ENCODE measurements at regions not wholly inside any gene's neighbourhood (a gene's known extent, or its start where the extent isn't known, plus 50 kb on each side); places are given as distances from the start of the nearest gene placed in this dataset.
"Not testable (repeated sequence)": the region's sequence is repeated elsewhere in the genome, so short reads cannot be mapped to it uniquely, and the experiment has no call there.

DNA sequence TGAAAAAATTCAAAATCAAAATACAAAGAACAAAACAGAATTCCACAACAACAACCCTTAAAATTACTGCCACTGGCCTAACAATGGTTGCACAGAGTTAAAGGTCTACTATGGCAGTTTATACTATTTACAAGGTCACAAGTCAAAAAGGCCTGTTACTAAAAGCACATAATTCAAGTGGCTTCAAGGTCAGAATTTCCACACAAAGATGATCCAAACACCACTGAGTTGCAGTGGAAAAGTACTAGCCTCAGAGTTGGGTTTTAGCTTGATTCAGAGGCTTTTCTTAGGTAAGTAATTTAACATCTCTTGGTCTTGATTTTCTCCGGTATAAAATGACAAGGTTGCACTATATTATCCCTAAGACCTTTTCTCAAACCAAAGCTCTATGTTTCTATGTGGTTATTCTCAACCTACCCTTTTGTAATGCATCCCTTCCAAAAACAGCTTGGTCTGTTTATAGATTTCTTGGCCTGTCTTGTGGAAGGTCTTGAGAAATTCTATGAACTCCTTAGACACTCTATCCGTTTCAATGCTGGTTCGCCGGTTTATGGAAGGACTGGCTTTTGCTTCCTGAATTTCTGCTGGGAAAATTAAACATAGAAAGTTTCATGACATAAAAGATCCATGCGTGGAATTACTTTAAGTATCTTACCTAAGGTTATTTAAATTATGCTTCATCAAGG, 69.5 kb downstream of the MDH2 start:
- ATAC-seq; H3K27me3 Mint-ChIP-seq; H3K27ac Mint-ChIP-seq; H3K9me3 Mint-ChIP-seq; DNase-seq (ENCODE audit: low spot score); H3K36me3 Mint-ChIP-seq; H3K4me3 Mint-ChIP-seq; H3K4me1 Mint-ChIP-seq (ENCODE audit: low read depth in 2 of 2): not testable (repeated sequence)

DNA sequence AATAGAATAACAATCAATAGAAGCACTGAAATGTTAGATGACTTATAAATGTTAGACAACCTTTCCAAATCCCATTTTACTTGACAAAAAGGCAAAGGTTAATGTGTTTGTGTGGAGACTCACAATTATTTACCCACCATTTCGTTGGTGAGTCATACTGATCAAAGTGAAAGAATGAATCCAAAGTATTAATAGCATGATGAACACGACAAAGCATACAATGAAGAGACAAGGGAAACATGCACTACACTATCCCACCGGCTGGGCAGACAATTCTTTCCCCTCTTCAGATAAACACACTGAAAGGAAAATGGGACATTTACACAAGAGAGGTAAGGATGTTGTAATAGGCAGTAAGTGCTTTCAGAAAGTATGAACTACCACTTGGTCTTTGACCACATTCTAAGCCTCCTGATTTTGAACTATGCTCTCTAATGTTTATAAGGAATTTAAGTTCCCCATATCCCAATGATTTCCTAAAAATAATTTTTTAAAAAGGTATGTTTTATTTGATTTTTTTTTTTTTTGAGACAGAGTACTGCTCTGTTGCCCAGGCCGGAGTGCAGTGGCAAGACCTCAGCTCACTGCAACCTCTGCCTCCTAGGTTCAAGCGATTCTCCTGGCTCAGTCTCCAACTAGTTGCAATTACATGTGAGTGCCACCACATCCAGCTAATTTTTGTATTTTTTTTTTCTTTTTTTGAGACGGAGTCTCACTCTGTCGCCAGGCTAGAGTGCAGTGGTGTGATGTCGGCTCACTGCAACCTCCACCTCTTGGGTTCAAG, 70.5 kb downstream of the MDH2 start:
- H3K27me3 Mint-ChIP-seq; H3K4me1 Mint-ChIP-seq (ENCODE audit: low read depth in 2 of 2); H3K36me3 Mint-ChIP-seq; ATAC-seq; H3K27ac Mint-ChIP-seq; H3K4me3 Mint-ChIP-seq; DNase-seq (ENCODE audit: low spot score); H3K9me3 Mint-ChIP-seq: not testable (repeated sequence)

DNA sequence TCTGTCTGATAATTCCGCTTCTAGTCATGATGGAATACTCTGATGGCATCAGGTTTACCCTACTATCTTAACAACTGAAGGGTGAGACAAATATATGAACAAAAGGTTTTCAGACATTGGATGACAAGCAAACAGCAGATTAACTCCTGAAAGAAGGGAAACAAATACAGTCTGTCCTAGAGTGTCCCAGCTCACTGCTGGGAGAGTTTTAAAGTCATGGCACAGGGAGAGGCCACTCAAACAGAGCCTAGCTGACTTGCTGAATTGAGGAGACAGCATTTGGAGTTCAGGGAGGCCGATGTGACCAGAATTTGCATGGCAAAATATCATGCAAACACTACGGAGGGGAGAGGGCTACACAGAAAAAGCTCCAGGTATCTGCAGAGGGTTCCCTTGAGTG, 73.1 kb downstream of the MDH2 start:
- Mint-ChIP-seq H3K4me1 (ENCODE audit: low read depth in 2 of 2) (peaks cover 0 to 5% of the 10 kb centered on the region in 2 donors), H3K9me3 (no peaks in the 10 kb centered on the region), H3K27me3 (no peaks in the 10 kb centered on the region), H3K4me3 (no peak overlapping the region), H3K27ac (no peak overlapping the region), H3K36me3 (no peaks in the 10 kb centered on the region)
- DNase-seq (ENCODE audit: low spot score) (no peak), ATAC-seq (no peak)

DNA sequence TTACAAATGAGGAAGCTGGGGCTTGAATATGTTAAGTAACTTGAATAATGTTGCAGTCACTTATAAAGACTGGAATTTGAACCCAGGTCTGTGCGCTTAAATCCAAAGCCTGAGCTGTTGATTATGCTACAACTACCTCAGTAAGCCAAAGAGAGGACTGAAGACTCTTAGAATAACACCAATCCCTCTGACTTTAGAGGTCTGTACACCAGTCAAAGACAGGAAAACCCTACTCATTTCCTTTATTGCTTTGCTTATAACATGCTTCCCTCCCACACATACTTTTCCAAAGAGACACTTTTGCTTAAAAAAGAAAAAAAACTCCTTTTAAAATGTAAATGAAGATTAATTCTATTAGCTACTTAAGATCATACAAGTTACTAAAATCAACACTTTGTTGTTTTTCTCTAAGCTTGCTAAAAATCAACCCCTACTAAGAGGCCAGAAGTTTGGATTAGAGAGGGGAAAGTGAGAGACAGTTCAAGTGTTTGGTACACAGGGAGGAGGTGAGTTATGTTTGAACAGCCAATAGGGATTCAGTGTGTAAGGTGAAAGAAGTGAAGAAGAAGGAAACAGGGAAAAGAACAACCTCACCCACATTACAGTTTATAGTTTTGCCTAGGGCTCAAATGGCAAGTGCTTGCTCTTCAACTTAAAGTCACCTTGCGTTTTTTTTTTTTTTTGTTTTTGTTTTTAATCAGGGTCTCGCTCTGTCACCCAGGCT, 74.8 kb downstream of the MDH2 start:
- Mint-ChIP-seq H3K4me1 (ENCODE audit: low read depth in 2 of 2) (peaks cover 0 to 5% of the 10 kb centered on the region in 2 donors), H3K4me3 (no peak overlapping the region), H3K9me3 (no peaks in the 10 kb centered on the region), H3K36me3 (no peaks in the 10 kb centered on the region), H3K27me3 (no peaks in the 10 kb centered on the region), H3K27ac (no peak overlapping the region)
- no peak for DNase-seq (ENCODE audit: low spot score)
- no peak for ATAC-seq

DNA sequence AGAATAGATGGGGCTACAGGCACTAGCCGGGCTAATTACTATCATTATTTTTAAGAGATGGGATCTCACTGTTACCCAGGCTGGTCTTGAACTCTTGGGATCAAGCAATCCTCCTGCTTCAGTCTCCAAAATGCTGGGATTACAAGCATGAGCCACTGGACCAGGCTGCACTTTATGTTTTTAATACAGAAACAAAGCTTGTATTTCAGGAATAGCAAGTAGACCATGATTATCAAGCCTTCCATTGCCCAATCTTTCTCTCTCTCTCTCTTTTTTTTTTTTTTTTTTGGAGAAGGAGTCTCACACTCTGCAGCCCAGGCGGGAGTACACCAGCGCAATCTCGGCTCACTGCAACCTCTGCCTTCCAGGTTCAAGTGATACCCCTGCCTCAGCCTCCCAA, 75.4 kb downstream of the MDH2 start:
- Mint-ChIP-seq H3K4me3 (no peak overlapping the region), H3K27me3 (no peaks in the 10 kb centered on the region), H3K27ac (no peak overlapping the region), H3K9me3 (no peaks in the 10 kb centered on the region), H3K4me1 (ENCODE audit: low read depth in 2 of 2) (peaks cover 0 to 5% of the 10 kb centered on the region in 2 donors), H3K36me3 (no peaks in the 10 kb centered on the region)
- ATAC-seq (no peak), DNase-seq (ENCODE audit: low spot score) (no peak)

DNA sequence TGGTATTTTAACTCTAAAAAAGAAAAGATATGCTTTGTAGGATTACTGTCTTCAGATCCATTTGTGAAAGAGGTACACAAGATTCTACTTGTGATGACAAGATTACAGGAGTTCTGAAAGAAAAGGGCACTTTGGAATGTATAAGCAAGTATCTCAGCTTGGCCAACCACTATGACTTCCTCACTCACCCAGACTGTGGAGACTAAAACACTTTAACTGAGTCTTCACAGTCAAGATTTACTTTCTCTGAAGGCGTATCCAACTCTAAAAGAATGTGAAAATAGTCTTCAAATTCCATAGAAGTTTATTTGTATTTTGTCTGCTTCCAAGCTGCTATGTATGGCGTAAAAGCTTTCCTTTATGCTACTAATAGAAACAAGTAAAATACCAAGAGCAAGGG, 76.1 kb upstream of the SRRM3 start:
- H3K4me3 Mint-ChIP-seq = no peak overlapping the region
- no peaks in the 10 kb centered on the region for H3K27me3 Mint-ChIP-seq
- no peaks in the 10 kb centered on the region for H3K36me3 Mint-ChIP-seq

DNA sequence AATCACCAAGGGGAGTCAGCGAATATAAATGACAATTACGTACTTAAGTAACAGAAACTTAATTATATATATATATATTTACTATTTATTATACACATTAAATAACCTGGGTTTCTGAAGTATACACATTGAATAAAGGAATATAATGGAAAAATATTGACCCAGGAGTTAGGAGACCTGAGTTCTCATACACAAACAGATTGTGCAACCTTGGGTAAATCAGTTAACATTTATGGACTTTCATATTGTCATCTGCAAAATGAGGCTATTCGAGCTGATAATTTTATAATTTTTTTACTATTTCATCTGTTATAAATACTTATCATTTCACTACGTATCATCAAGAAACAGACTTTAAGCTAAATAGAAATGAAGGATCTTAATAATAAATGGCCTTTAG, 75.1 kb upstream of the SRRM3 start:
- DNase-seq (ENCODE audit: low spot score) (no peak), ATAC-seq (no peak)

More for the DNA sequence above, 76.1 kb upstream of the SRRM3 start:
- Mint-ChIP-seq H3K4me1 (ENCODE audit: low read depth in 2 of 2) (peaks cover 0 to 9% of the 10 kb centered on the region in 2 donors), H3K9me3 (no peaks in the 10 kb centered on the region), H3K27ac (no peak overlapping the region)
- no peak for ATAC-seq
- no peak for DNase-seq (ENCODE audit: low spot score)

DNA sequence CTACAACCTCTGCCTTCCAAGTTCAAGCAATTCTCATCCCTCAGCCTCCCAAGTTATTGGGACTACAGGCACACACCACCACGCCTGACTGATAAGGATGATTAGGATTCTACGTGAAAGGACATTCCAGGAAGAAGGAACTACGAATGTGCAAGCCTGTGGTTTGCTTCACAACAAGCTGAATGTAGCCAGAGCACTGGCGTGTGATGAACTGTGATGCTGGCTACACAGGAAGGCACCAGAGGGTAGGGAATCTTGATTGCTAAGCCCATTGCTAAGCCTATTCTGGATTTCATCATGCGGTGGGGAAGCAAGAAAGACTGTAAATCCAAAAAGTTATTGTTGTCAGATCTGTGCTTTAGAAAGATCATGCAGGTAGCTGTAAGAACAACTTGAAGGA, 72.3 kb upstream of the SRRM3 start:
- Mint-ChIP-seq H3K4me1 (ENCODE audit: low read depth in 2 of 2) (peaks cover 26 to 38% of the 10 kb centered on the region in 2 donors), H3K9me3 (no peaks in the 10 kb centered on the region), H3K36me3 (no peaks in the 10 kb centered on the region), H3K27me3 (no peaks in the 10 kb centered on the region), H3K4me3 (no peak overlapping the region), H3K27ac (no peak overlapping the region)
- ATAC-seq (no peak), DNase-seq (ENCODE audit: low spot score) (no peak)

More for the DNA sequence above, 75.1 kb upstream of the SRRM3 start:
- Mint-ChIP-seq H3K27ac (no peak overlapping the region), H3K9me3 (no peaks in the 10 kb centered on the region), H3K27me3 (no peaks in the 10 kb centered on the region), H3K36me3 (no peaks in the 10 kb centered on the region), H3K4me3 (no peak overlapping the region), H3K4me1 (ENCODE audit: low read depth in 2 of 2) (peaks cover 3 to 15% of the 10 kb centered on the region in 2 donors)

DNA sequence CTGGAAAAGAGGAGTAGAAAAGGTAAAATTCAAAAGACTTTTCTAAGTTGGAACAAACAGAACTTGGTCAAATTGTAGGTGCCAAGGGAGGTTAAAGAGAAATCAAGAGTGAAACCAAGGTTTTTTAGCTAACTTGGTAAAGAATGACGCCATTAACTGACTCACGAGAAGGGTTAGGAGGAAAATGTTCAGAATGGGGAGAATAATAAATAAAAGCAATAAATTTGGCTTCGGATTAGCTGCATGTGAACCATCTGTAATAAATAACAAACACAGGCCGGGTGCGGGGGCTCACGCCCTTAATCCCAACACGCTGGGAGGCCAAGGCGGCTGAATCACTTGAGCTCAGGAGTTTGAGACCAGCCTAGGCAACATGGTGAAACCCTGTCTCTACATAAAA, 71.9 kb upstream of the SRRM3 start:
- H3K36me3 Mint-ChIP-seq = no peaks in the 10 kb centered on the region
- H3K4me1 Mint-ChIP-seq (ENCODE audit: low read depth in 2 of 2) = peaks cover 26 to 38% of the 10 kb centered on the region in 2 donors
- no peak overlapping the region for H3K4me3 Mint-ChIP-seq
- no peaks in the 10 kb centered on the region for H3K9me3 Mint-ChIP-seq
- H3K27ac Mint-ChIP-seq = no peak overlapping the region
- DNase-seq (ENCODE audit: low spot score) (no peak), ATAC-seq (no peak)
- H3K27me3 Mint-ChIP-seq = no peaks in the 10 kb centered on the region

DNA sequence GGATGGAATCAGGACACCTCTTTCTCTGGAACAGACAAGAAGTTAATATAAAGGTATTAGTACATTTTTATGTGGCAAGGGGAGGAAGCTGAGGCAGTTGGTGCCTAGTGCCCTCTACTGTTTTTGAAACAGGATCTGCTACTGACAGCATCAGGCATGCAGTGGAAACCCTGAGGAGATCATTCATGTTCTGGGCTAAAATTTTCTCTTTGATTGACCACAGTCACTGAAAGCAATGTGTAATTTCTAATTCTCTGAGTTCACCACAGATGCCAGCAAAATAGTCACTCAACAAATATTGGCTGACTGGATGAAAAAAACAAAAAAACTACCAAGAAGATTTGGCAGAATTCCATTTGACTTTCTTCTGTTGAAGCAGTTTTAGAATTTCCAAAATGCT, 71.0 kb upstream of the SRRM3 start:
- not testable (repeated sequence) for H3K27me3 Mint-ChIP-seq; H3K4me3 Mint-ChIP-seq; DNase-seq (ENCODE audit: low spot score); ATAC-seq; H3K27ac Mint-ChIP-seq; H3K36me3 Mint-ChIP-seq; H3K9me3 Mint-ChIP-seq
- peaks cover 26 to 38% of the 10 kb centered on the region in 2 donors for H3K4me1 Mint-ChIP-seq (ENCODE audit: low read depth in 2 of 2)

DNA sequence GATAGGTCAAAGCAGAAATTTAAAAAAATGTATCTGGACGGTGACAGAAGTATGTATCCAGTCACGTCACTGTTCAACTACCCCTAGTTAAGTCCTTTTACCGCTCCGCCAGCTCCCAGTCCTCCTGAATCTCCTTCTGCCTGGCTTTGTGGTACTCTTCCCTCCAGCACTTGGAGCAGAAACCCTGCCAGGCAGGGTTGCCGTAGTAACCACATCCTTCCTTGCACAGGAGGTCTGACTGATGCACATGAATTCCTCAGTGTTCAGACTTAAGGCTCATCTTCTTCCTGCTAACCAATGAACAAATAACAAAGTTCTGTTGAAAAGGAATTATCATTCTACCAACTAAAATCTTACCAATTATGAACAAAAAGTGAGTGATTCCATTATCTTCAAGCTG, 69.8 kb upstream of the SRRM3 start:
- DNase-seq (ENCODE audit: low spot score); ATAC-seq; H3K9me3 Mint-ChIP-seq; H3K36me3 Mint-ChIP-seq; H3K27me3 Mint-ChIP-seq; H3K4me3 Mint-ChIP-seq: not testable (repeated sequence)
- peak overlapping the region in 1 of 2 donors; percentile 6 for H3K27ac Mint-ChIP-seq
- peaks cover 26 to 38% of the 10 kb centered on the region in 2 donors for H3K4me1 Mint-ChIP-seq (ENCODE audit: low read depth in 2 of 2)

DNA sequence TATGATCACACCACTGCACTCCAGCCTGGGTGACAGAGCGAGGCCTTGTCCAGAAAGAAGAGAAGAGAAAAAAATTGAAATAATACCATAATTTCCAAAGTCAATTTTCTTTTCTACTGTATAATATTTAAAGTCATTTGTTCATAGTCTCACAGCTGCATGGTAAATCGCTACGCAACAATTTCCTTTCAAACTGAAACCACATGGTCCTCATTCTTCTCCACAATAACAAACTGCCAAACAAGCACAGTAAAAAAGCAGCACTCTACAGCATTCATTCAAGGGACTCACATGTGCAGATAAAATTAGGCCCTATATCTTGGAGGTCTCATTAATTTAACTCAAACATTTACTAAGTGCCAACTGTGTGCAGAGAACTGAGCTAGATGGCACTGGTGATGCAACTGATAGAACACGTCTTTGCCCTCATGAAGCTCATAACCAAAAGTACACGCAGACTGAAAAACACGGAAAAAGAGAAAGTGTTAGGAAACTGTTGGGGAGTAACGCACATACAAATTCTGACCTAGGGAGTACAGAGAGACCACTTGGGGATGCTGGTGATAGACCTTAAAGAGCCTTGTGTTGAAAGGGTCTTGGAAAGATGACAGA, 68.4 kb upstream of the SRRM3 start:
- H3K4me1 Mint-ChIP-seq (ENCODE audit: low read depth in 2 of 2) = peaks cover 29 to 43% of the 10 kb centered on the region in 2 donors
- peak; percentile 46 to 64 for ATAC-seq

DNA sequence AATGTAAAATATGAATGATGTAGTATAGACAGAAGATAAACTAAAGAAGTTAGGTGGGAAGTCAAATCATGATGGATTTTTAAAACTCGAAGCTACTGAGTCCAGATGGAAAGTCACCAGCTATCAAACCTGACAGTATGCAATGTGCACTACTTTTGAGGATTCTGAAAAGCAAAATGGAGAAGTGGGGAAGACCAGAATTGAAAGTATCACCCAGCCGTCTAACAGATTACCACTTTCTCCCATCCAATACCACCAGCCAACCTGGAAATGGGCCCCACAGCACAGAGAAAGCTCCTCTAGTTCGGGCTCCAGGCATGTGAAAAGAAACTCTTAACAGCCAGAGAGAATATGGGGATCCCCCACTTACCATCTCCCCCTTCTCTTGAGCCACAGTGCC, 67.9 kb upstream of the SRRM3 start:
- peaks cover 29 to 43% of the 10 kb centered on the region in 2 donors for H3K4me1 Mint-ChIP-seq (ENCODE audit: low read depth in 2 of 2)

More for the DNA sequence above, 68.4 kb upstream of the SRRM3 start:
- no peaks in the 10 kb centered on the region for H3K36me3 Mint-ChIP-seq
- H3K9me3 Mint-ChIP-seq = no peaks in the 10 kb centered on the region
- H3K27ac Mint-ChIP-seq = peak overlapping the region; percentile 36 to 59
- DNase-seq (ENCODE audit: low spot score) = no peak
- H3K27me3 Mint-ChIP-seq = no peaks in the 10 kb centered on the region
- peak overlapping the region; percentile 81 for H3K4me3 Mint-ChIP-seq

More for the DNA sequence above, 67.9 kb upstream of the SRRM3 start:
- Mint-ChIP-seq H3K27me3 (no peaks in the 10 kb centered on the region), H3K4me3 (peak overlapping the region; percentile 81), H3K36me3 (no peaks in the 10 kb centered on the region), H3K9me3 (no peaks in the 10 kb centered on the region), H3K27ac (peak overlapping the region; percentile 36 to 59)
- DNase-seq (ENCODE audit: low spot score) = no peak
- ATAC-seq = peak; percentile 20 to 27

Data from natural killer cell treated with Interleukin-12 subunit alpha and Interleukin-12 subunit beta and Interleukin-15 and Interleukin-18, amount 100 ng/mL, for 72 hours (primary cell).